KG1 (cell line): ENCODE measurements at regions not wholly inside any gene's neighbourhood (a gene's known extent, or its start where the extent isn't known, plus 50 kb on each side); places are given as distances from the start of the nearest gene placed in this dataset.

ENCODE experiments used
- DNase-seq: peaks from one replicate; lab custom pipeline; 2025; lab: John Stamatoyannopoulos, UW

DNA sequence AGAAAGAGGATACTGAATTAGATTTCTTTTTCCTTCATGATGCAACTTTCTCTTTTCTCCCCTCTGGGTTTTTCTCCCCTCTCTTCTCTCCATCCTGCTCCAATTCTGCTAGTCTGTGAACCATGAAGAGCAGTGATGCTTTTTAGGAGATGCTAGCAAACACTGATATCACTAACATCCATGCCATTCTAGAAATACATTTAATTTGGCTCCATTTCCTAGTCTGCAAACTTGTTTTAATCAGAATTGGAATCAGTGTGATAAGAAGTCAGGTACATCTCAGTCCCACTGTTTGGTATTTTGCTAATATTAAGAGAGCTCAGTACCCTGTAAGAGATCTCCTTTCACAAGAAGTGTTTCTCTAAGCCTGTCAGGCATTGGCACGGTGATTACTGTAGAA is 437.1 kb downstream of the RWDD3 start:
- no peak for DNase-seq

DNA sequence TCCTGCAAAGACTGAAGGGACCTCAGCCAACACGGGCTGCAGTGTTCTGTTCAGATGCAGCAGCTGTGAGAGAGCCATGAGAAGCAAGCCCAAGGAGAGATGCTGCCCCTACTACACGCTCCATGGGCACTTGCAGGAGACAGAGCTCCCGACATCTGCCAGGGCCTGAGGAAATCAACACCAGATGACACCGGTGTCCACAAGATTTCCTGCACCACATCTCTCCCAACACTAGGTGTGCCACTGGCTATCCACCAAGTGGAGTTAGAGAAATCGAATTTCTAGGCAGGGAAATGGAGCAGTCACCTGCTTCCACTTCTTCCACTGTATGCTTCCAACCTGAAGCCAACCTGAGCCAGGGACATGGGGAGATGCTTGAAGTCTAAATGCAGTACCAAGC is 445.3 kb downstream of the RWDD3 start:
- DNase-seq = no peak

DNA sequence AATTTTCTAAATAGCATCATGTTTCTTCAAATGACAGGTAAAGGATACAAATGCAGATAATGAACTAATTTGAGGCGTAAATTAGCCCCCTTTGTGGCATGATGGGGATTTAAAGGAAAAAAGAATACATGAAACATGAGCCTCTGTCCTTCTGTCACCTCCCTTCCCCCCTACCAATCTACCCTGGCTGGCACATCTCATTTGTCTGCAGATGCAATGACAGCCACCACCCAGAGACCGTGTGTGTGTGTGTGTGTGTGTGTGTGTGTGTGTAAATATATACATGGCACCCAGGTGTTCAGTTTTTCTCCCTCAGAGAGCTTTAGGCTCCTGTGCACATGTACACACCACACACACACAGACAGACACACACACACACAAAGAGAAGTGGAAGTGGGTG is 451.1 kb downstream of the RWDD3 start:
- DNase-seq = no peak

DNA sequence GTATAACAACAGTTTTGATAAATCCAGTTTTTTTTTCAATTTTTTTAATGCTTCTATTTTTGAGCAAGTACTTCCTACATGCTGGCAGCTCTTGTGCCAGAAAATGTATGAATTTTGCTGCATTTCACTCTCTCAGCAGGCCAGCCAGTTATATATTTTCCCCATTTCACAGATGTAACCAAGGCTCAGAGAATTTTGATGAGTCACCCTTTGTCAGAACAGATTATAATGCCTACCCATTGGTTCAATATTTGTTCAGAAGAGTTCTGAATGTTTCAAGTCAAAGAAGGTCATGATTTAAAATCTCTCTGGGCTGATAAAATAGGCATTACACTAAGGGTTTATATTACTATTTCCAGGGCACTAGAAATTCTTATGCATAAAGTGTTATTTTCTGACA is 452.2 kb downstream of the RWDD3 start:
- DNase-seq = no peak

DNA sequence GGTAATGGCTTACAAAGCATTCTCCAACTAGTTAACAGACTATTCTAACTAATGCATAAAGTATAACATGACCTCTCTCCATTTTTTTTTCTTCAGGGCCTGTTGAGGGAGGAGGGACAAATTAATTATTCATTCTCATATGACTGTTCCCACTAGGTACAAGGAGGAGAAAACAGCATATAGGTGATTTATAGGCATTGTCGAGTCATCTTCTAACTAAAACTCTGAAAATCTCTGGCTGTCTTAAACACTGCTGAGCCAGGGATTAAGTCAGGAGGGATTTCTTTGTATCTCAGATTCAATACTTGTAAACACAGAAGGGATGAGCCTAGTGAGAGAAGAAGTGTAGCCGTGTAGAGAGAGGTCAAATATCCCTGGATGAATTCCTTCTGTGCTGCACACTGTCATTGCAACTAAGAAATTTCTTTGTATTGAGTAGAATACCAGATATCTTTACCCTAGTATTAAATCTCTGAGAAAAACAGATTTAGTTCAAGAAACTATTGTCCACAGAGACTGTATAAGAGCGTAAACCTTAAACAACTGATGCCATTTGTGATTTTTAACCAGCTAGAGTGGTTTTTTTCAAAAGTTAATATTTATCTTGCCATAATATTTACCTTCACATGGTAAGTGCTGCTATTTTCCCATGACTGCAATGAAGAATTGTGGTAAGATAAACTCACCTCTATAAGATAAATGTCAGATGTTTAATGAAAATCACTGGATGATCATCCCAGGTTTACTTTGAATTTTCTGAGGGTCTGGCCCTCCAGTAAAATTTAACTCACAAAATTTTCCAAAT is 465.3 kb downstream of the RWDD3 start:
- DNase-seq = no peak

DNA sequence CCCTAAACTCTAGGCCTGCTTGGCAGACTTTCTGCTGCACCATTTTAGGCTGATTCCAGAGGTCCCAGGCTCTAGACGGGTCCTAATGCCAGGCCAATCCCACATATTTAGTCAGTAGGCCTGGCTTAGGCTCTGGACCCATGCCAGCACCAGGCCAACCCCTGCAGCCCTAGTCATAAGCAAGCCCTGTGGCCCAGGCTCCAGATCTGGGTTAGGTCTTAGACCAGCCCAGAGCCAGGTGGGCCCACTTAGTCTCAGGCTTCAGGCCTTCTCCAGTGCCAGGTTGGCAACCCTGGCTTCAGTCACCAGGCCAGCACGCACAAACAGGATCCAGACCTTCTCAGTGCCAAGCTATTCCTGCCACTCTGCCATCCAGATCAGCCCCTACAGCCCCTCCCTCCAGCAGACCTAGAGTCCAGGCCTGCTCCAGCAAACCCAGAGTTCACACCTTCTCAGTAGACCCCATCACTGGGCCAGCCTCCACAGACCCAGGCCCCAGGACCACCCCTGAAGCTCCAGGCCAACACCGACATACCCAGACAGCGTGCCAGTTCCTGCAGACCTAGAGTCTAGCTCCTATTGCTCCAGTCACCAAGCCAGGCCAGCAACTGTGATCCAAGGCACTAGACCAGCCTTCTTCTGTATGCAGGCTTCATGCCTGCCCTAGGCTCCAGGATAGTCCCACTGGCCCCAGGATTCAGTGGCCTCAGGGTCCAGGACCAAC is 467.6 kb downstream of the RWDD3 start:
- no peak for DNase-seq

DNA sequence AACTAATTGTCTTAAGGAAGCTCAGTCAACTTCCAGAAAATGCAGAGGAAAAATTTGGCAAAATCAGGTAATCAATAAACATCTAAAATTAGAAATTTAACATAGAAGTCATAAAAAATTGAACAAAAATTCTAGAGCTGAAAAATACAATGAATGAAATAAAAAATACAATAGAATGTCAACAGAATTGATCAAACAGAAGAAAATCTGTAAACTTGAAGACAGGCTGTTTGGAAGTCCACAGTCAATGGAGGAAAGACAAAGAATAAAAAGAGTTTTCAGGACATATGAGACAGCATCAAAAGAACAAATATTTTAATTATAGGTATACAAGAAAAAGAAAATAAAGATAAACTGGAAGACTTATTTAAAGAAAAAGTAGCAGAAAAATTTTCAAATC is 469.0 kb downstream of the RWDD3 start:
- DNase-seq = no peak

DNA sequence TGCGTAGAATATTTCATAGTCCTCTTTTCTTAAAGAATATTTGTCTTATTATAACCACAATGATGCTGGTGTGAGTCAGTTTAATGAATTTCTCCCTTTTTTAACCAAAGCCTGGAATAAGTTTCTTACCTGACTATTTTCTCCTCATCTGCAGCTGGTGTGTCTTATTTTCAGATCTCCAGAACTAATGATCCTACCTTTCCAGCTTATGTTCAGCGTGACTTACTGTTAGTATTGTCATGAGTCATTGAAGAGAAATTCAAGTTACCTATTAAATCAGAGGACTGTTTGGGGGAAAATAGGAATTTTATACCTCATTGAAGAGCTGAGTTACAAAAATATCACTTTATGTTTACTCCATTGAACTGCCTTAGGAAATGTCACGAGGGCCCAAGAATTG is 482.1 kb downstream of the RWDD3 start:
- no peak for DNase-seq

DNA sequence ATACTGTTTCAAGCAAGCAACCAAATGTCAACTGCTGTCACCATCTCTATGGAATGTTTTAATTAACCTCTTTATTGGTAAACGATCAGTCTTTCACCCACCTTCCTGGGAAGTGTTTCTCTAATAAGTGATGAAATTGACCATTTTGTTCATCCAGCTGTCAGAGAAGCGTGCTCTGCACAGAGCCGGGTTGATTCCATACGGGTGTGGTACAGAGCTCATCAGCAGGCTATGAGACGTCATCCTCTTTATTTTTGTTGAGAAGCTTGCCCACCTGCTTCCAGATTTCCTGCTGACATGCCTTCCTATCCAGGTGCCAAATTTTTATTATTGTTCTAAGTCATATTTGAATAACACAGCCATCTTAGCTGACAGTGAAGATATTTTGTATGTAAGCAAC is 482.5 kb downstream of the RWDD3 start:
- no peak for DNase-seq

DNA sequence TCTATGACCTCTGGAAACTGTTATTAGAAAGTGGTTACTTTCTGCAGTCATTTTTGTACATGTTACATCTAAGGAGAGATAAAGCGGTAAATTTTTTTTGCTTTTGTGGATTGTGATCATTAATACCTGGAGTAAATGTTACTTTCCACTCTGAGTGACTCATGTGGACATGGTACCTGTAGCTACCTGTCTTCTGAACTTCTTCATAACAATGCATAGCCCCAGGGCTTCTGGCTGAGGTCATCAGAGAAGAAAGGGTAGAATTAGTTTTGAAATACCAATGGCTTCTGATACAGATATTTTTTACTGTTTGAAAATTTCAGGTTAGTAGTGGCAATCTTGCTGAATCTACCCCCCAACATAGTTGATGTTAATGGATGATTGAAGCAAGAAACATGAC is 489.3 kb downstream of the RWDD3 start:
- DNase-seq = no peak

DNA sequence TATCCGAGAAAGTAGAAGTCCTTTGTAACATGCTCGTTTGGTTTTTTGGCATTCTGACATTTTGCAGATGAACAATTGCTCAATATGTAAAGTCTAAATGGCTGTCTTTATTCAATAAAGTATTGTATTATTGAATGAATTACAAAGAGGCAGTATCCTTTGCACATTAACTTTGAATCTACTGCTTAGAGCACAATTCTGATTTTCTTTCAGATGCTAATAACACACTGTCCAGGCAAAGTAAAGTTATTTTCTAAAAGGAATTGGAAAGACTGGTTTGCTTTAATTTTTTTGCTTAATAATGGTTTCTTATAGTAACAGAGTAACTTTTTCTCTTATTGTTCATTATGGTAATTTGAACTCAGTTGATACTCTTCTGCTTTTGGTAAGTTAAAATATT is 494.8 kb downstream of the RWDD3 start:
- DNase-seq = no peak

DNA sequence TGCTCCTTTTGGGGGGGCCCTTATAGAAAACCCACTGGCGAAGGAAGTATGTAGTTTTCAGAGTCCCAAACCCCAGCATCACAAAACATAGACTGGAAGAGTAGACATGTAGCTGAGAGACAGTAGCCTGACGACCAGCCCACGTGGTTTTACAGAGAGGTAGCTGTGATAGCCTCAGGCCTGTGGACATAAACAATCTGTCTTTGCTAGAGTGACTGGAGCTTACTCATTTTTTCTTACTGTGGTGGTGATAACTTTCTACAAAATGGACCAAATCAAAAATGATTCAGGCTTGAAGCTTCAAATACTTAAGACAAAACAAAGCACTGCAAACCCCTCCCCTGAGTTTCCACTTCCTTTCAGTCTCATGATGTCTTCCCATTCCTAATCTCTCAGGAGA is 497.0 kb downstream of the RWDD3 start:
- DNase-seq = no peak

DNA sequence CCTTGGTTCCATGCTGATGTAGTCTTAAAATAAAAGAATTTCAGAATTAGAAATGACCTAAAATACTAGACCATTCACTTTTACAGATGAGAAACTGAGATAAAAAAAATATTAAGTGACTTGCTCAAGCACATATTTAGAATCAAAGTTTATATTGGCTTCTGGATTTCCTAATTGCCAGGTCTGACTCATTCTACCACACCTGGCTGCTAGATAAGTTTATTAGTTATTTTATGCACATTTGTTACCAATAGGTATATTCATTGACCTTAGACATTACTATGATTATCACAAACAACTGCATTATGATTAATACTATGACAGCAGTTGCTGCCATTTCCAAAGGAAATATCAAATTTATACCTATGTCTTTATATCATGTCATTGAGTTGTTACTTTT is 497.5 kb downstream of the RWDD3 start:
- no peak for DNase-seq

DNA sequence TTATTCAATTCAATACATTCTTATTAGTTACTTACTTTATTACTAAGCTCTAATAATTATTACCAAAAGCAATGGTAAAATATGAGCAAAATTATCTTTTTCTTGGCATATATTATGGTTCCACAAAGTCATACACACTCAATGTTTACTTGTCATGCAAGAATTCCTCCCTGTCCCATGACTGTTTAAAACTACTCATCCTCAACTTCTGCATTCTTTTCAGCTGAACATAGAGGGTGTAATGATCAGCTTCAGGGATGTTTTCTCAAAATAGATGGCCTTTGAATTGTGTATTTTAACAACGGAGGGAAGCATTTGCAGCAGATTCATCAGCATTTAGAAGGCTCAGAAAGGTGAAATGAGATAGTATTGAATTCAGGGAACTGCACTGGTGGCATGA is 499.0 kb downstream of the RWDD3 start:
- DNase-seq = no peak

DNA sequence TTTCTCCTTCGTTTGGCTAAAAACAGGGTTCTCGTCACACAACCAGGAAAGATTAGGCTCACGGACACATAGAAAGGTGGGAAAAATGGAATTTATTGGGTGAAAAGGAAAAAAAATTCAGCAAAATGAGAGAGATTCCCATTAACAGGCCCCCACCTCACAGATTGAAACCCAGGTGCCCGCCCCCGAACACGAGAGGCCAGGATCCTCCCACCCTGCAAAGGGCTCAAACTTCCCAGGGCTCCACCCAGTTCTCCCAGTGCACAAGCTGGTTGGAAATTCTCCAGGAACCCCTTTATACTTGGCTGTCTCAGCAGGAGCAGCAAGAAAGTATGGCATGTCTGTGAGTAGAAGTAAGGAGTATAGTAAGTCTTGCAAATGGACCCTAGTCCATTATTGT is 499.7 kb downstream of the RWDD3 start:
- no peak for DNase-seq

DNA sequence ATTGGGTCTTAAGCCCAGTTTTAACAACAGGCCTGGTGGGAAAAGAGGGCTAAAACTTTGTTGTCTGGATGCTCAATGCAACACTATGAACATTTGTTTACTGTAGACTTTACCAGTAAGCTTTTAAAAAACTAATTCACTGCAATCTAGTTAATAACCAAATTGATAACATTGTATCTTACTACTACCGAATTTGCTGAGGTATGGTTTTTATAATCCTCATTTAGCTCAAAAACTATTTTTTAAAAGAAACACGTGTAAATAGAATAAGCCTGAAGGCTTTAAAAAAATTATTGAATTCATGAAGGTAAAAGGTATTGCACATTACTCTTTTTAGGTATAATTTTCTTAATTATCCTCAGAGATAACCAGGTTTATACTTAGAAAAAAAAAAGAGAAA is 500.6 kb downstream of the RWDD3 start:
- no peak for DNase-seq

DNA sequence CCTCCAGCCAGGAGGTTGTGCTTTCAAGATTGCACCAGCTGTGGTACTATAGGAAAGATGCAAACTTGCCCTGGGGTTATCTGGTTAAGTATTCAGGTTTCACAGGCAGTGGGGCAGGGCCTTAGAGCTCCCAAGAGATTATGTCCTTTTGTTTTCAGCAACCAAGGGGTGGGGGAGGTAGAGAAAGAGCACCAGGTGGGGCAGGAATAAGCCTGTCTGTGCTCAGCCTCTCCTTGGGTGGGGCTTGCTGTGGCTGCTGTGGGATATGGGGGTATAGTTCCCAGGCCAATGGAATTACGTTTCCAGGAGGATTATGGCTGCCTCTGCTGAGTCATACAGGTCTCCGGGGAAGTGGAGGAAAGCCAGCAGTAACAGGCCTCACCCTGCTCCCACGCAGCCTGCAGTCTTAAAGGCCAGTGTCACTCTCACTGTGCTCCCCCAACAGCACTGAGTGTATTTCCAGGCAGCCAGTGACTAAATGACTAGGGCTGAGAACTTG is 508.6 kb downstream of the RWDD3 start:
- no peak for DNase-seq

DNA sequence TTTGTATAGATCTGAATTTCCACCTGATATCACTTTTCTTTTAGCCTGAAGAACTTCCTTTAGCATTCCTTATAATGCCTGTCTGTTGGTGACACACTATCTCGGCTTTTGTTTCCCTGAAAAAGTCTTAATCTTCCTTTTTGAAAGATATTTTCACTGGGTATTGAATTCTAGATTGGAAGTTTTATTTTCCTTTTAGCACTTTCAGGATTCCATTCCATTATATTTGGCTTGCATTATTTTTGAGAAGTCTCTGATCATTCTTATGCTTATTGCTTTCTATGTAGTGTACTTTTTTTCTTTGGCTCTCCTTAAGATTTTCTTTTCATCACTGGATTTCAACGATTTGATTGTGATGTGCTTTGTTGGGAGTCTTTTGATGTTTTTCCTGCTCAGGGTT is 510.7 kb downstream of the RWDD3 start:
- no peak for DNase-seq

DNA sequence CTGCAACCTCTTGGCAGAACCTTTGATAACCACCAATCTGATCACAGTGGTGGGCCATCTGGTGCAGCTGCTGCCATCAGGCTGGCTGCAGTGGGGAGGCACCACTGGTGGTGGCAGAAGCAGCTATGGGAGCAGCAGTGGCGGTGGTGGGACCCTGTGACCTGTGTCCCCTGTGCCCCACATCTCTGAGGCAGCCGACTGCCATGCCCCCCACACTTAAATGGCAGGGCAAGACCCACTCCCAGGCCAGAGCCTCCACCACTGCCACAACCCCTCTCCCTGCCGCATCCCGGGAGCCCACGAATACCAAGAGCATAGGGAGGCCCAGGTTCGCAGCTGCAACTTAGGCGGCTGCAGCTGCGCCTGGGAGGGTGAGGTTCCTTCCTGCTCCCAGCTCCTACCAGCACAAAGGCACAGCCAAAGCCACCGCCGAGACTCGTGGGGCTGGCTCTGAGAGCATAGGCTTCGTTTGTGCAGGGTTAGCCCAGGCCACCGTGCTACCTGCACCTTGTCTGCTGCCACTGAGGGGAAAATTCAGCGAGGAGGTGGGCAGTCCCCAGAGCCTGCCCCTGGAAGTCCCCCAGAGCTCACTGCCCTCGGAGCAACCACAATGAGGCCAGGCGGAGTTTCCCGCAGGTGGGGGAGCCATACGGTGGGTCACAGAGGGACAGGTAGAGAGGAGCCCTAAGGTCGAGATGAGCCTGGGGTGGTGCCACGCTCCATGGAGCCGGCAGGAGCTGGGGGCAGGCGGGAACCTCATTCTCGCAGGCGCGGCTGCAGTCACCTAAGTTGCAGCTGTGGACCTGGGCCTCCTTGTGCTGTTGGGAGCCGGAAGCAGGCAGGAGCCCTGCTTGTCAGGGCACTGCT is 518.7 kb downstream of the RWDD3 start:
- no peak for DNase-seq

DNA sequence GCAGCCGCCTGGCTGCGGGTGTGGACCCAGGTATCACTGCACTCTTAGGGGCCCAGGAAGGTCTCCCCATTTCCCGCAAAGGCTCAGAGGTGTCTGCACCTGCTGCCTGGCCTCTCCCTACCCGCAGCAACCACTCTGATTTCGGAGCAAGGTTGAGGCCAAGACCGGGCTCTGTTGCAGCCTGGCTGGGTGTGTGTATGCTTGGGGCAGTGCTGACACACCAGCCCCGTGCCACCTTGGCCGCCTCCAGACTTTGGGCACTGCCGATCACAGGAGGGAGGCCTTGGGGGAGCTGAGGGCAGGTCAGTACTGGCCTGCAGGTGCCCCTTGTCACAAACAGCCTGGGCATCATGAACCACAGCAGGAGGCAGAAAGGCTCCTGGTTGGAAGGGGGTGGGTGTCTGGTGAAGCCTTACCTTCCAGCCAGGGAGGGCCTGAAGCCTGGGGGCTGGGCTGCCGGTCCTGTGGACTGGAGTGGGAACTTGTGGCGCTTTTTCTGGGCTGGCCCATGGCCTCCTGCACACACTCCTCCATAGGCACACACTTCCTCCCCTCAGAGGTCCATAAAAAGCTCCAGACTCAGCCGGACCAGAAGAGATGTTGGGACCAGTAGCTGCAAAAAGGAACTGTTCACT is 519.5 kb downstream of the RWDD3 start:
- DNase-seq = no peak

DNA sequence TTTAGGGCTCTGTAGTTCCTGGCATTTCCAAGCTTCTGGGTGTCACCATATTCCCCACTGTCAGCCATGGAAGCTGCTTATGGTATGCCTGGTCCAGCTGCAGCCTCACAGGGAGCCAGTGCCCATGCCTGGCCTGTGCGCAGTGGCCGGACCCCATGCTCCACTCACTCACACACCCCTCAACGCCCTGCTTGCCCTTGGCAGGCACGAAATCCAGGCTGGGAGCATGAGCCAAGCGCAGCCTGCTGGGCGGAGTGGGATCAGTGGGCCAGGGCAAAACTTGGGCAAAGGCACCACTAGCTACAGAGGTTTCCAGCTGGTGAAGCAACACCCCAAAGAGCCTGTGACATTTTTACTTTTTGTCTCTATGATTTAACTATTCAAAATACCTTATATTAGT is 520.4 kb downstream of the RWDD3 start:
- DNase-seq = no peak

DNA sequence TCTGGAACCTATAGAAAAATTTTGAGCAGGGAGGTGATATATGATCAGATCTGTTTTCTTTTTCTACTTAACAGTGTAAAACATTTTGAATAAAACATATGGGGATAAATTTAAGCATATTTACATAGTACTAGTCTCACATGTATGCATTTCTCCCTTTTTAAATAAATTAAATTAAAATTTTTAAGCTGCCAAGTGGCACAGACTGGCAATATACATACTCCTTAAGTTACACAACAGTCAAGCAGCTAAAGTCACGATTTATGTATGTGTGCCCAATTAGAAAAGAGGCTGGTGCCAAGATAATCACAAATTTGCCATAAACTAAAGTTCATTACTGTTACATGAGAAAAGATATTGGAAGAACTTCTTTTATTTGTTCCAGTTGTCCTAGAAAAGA is 532.0 kb downstream of the RWDD3 start:
- no peak for DNase-seq
